Activated naive CD4-positive, alpha-beta T cell treated with anti-CD3 and anti-CD28 coated beads, Interleukin-2, amount 10 ng/mL, durations not matched to agents 7 days and 5 days (primary cell): ENCODE measurements at regions not wholly inside any gene's neighbourhood (a gene's known extent, or its start where the extent isn't known, plus 50 kb on each side); places are given as distances from the start of the nearest gene placed in this dataset.

Experiments used
- CTCF ChIA-PET: fragments of 350-600 bp; sonication (Branson Sonifier 250); formaldehyde crosslinking; loops from one replicate; lab custom pipeline; 2021; ENCODE audit warnings: antibody characterized with exemption; lab: Charles Lee
- DNase-seq: peaks from one replicate; pipeline ENCODE4 v3.0.0-alpha.2; 2020
- H3K27ac Mint-ChIP-seq: one replicate; pipeline ENCODE4 v1.8.0; 2021; ENCODE audit warnings: mild to moderate bottlenecking, moderate library complexity, mixed read lengths
- H3K27me3 Mint-ChIP-seq: one replicate; pipeline ENCODE4 v1.8.0; 2021; ENCODE audit warnings: mild to moderate bottlenecking, mixed read lengths
- H3K36me3 Mint-ChIP-seq: one replicate; pipeline ENCODE4 v1.8.0; 2021; ENCODE audit warnings: mixed read lengths
- H3K4me1 Mint-ChIP-seq: one replicate; pipeline ENCODE4 v1.8.0; 2021; ENCODE audit warnings: mixed read lengths
- H3K4me3 Mint-ChIP-seq: one replicate; pipeline ENCODE4 v1.8.0; 2021; ENCODE audit warnings: mild to moderate bottlenecking, moderate library complexity, mixed read lengths
- H3K9me3 Mint-ChIP-seq: one replicate; pipeline ENCODE4 v1.8.0; 2021; ENCODE audit warnings: mixed read lengths

DNA sequence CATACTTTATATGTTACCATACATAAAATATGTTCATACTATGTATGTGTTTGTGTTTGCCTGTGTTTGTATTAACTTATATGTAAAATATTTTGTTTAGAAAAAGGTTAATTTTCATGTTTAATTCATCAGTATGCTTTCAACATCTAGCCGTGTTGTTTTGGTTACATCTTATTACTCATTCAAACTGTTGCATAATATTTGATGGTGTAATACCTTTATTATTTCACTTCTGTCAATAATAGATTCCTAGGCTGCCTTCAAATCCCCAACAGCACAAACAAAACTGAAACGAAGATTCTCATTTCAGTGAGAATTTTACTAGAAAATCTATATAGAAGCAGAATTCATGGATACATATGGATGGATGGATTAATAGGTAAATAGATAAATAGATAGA is 462.3 kb upstream of the ADGRL3 start:
- Mint-ChIP-seq H3K9me3 (peaks cover 26% of the 10 kb centered on the region), H3K27me3 (no peaks in the 10 kb centered on the region), H3K27ac (no peak overlapping the region), H3K36me3 (no peaks in the 10 kb centered on the region), H3K4me3 (no peak overlapping the region), H3K4me1 (no peaks in the 10 kb centered on the region)
- DNase-seq: no peak
- CTCF ChIA-PET: no interaction called here

DNA sequence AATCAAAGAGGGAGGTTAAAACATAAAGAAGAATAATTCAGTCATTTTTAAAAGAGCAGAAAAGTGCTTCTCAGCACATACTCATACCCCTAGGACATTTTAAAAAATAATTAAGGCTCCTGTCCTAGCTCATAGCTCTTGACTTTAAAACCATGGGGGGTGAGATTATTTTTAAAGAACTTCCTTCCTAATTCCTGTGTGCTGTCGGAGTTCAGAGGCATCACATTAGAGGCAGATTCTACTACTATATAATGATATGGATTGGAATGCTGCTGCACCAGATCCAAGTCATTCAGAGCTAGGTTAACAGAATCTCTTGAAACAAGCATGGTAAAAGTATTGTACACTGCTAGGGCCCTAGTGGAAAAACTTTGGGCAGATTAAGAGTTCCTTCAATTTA is 456.5 kb upstream of the ADGRL3 start:
- CTCF ChIA-PET: no interaction called here

GRCh38 chr4:60744767-60745166 is 455.4 kb upstream of the ADGRL3 start:
- no peaks in the 10 kb centered on the region for H3K9me3 Mint-ChIP-seq
- CTCF ChIA-PET: no interaction called here
- no peaks in the 10 kb centered on the region for H3K27me3 Mint-ChIP-seq
- no peaks in the 10 kb centered on the region for H3K4me1 Mint-ChIP-seq
- no peak for DNase-seq
- no peak overlapping the region for H3K27ac Mint-ChIP-seq
- no peaks in the 10 kb centered on the region for H3K36me3 Mint-ChIP-seq
- no peak overlapping the region for H3K4me3 Mint-ChIP-seq

More for the DNA sequence above, 456.5 kb upstream of the ADGRL3 start:
- Mint-ChIP-seq H3K9me3 (peaks cover under 1% of the 10 kb centered on the region), H3K36me3 (no peaks in the 10 kb centered on the region), H3K4me1 (no peaks in the 10 kb centered on the region), H3K27me3 (no peaks in the 10 kb centered on the region), H3K4me3 (no peak overlapping the region), H3K27ac (no peak overlapping the region)
- no peak for DNase-seq

GRCh38 chr4:60745800-60746571 is 454.1 kb upstream of the ADGRL3 start:
- Mint-ChIP-seq H3K36me3 (no peaks in the 10 kb centered on the region), H3K9me3 (no peaks in the 10 kb centered on the region), H3K27ac (no peak overlapping the region), H3K4me1 (no peaks in the 10 kb centered on the region), H3K4me3 (no peak overlapping the region), H3K27me3 (no peaks in the 10 kb centered on the region)
- DNase-seq: no peak
- CTCF ChIA-PET: no interaction called here

DNA sequence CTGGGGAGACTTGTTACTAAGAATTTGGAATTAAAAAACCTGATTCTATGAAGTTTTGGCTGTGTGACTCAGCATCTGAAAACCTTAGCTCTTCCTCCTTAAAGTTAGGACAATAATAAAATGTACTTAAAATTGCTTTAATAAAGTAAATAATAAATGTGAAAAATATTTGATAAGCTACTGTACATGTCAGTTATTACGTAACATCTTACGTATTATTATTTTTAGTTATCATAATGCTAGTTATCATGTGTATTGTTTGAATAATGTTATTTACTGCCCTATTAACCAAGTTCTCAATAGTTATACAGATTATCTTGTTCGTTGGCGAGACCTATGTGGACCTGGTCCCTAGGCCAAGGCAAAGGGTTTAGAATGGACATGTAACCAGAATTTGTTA is 449.2 kb upstream of the ADGRL3 start:
- Mint-ChIP-seq H3K36me3 (no peaks in the 10 kb centered on the region), H3K4me3 (no peak overlapping the region), H3K9me3 (peaks cover 3% of the 10 kb centered on the region), H3K4me1 (no peaks in the 10 kb centered on the region), H3K27me3 (no peaks in the 10 kb centered on the region), H3K27ac (no peak overlapping the region)
- no peak for DNase-seq
- CTCF ChIA-PET: no interaction called here

DNA sequence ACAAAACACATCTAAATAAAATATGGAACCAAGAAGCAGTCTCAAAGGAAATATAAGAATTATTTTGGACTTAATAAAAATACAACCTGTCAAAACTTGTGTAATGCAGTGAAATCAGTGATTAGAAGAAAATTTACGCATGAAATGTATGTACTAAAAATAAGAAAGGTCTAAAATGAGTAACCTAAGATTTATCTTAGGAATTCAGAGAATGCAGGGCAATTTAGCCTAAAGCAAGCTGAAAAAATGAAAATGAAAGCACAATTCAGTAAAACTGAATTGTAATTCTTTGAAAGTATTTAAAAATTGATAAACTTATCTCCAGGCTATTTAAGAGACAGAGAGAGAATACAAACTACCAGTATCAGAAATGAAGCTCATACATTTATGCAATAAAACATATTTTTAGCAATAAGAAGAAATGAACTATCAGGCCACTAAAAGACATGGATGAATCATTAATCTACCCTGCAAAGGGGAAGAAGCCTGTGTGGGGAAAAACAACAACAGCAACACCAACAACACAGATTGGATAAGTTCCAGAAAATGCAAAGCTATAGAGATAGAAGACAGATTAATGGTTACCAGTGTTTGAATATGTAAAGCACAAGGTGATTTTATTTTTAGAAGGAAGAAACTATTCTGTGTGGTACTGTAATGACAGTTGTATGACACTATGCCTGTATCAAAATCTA is 442.0 kb upstream of the ADGRL3 start:
- H3K27me3 Mint-ChIP-seq: no peaks in the 10 kb centered on the region
- DNase-seq: no peak
- CTCF ChIA-PET: no interaction called here
- peaks cover 11% of the 10 kb centered on the region for H3K9me3 Mint-ChIP-seq
- H3K36me3 Mint-ChIP-seq: no peaks in the 10 kb centered on the region
- no peak overlapping the region for H3K27ac Mint-ChIP-seq
- H3K4me1 Mint-ChIP-seq: no peaks in the 10 kb centered on the region
- no peak overlapping the region for H3K4me3 Mint-ChIP-seq

DNA sequence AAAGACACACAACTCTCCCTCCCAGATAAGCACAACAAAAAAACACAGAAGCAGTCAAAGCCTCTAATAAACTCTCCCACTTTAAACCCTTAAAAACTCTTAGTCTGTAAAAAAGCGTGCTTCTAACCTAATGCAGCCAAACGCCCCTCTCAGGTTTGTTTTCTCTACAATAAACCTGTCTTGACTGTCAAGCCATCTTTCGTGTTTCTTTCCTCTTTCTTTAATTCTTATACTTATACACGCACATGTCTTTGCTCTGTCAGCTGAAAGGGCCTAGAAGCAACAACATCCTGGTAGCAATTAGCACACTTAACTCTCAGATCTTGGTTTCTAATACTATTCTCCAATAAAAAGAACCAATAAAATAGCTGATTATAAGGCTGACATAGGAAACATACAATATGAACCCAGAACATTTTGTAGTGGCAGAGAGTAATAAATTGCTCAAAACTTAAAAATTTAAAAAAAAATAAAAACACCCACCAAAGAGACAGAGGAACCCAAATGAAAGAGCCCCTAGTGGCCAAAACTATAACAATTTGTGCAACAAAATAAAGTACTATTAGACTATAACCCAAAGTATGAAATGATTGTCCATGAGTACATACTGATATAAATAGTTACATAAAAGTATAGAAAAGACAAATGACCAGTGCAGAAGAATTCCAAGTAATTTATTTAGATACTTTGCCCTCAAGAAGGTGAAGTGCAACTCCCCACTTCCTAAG is 440.4 kb upstream of the ADGRL3 start:
- Mint-ChIP-seq H3K36me3 (no peaks in the 10 kb centered on the region), H3K4me3 (no peak overlapping the region), H3K4me1 (no peaks in the 10 kb centered on the region), H3K27ac (no peak overlapping the region), H3K27me3 (no peaks in the 10 kb centered on the region), H3K9me3 (peaks cover 11% of the 10 kb centered on the region)
- no peak for DNase-seq
- CTCF ChIA-PET: no interaction called here

GRCh38 chr4:60780874-60781273 is 419.3 kb upstream of the ADGRL3 start:
- DNase-seq: no peak
- Mint-ChIP-seq H3K4me3 (no peak overlapping the region), H3K4me1 (no peaks in the 10 kb centered on the region), H3K36me3 (no peaks in the 10 kb centered on the region), H3K9me3 (peaks cover 8% of the 10 kb centered on the region), H3K27me3 (no peaks in the 10 kb centered on the region), H3K27ac (no peak overlapping the region)
- CTCF ChIA-PET: interaction anchor here (1.0 kb wide), 1 partner anchor 24 kb away, joined by 3 read pairs; no protein-coding TSS in a partner anchor

DNA sequence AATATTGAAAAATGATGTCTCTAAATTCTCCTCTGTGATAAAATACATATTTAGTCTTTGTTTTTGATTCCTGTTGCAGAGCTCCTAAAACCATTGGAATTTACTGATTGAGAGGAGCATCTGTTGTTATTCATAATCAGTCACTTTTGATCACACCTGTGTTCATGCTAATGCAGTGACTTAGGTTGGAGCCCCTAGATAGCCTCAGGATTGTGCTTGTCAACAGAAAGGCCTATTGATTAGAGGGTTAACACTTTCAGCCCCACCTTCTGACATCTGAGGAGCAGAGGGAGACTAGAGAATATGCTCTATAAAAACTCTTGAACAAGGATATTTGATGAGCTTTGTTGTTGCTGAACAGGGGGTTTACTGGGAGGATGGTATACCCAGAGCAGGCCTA is 409.5 kb upstream of the ADGRL3 start:
- Mint-ChIP-seq H3K9me3 (peaks cover 7% of the 10 kb centered on the region), H3K4me1 (no peaks in the 10 kb centered on the region)
- CTCF ChIA-PET: no interaction called here

GRCh38 chr4:60794372-60794771 is 405.8 kb upstream of the ADGRL3 start:
- Mint-ChIP-seq H3K4me3 (no peak overlapping the region), H3K9me3 (peaks cover 7% of the 10 kb centered on the region), H3K36me3 (no peaks in the 10 kb centered on the region), H3K27ac (no peak overlapping the region), H3K4me1 (no peaks in the 10 kb centered on the region), H3K27me3 (no peaks in the 10 kb centered on the region)
- DNase-seq: no peak
- CTCF ChIA-PET: interaction anchor here (1.2 kb wide), 1 partner anchor 11 kb away, joined by 3 read pairs; no protein-coding TSS in a partner anchor

More for the DNA sequence above, 409.5 kb upstream of the ADGRL3 start:
- no peak overlapping the region for H3K4me3 Mint-ChIP-seq
- H3K27ac Mint-ChIP-seq: no peak overlapping the region
- DNase-seq: no peak
- H3K36me3 Mint-ChIP-seq: no peaks in the 10 kb centered on the region
- no peaks in the 10 kb centered on the region for H3K27me3 Mint-ChIP-seq

DNA sequence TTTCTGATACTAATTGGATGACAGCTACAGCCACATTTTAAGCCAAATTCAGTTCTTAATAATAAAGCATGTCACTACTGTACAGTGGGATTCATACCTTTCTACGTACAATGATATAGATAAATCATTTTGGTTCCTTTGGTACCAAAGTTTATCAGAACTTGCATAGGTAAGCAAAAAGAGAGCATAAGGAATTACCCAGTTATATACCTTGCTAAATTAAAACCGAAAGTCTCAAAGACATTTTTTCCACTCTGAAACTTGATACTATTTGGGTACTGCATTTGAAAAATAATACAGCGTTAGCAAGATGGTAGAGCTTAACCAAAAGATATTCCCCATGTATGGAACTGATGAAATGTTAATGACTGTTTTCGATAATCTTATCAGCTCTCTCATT is 400.9 kb upstream of the ADGRL3 start:
- Mint-ChIP-seq H3K27me3 (no peaks in the 10 kb centered on the region), H3K4me3 (no peak overlapping the region), H3K4me1 (no peaks in the 10 kb centered on the region), H3K36me3 (no peaks in the 10 kb centered on the region), H3K9me3 (peaks cover 4% of the 10 kb centered on the region), H3K27ac (no peak overlapping the region)
- DNase-seq: no peak
- CTCF ChIA-PET: no interaction called here

DNA sequence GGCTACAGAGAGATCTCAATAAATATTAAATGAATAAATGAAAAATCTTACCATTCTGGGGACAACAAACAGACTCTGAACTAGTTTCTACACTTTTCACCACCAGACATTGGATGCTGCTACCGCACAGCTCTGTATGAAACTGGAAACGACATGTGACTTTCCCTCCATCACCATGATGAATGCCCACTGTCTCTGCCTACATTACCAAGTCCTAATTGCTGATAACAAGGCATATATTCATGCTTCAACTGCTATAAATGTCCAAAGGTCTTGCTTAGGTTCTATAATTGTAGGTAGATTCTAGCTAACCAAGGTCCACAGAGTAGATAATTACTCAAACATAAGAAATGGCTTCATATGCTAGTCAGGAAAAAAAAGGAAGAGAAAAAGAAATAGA is 399.4 kb upstream of the ADGRL3 start:
- Mint-ChIP-seq H3K27me3 (no peaks in the 10 kb centered on the region), H3K36me3 (no peaks in the 10 kb centered on the region), H3K4me3 (no peak overlapping the region), H3K4me1 (no peaks in the 10 kb centered on the region), H3K27ac (no peak overlapping the region), H3K9me3 (peaks cover 2% of the 10 kb centered on the region)
- CTCF ChIA-PET: no interaction called here
- no peak for DNase-seq

DNA sequence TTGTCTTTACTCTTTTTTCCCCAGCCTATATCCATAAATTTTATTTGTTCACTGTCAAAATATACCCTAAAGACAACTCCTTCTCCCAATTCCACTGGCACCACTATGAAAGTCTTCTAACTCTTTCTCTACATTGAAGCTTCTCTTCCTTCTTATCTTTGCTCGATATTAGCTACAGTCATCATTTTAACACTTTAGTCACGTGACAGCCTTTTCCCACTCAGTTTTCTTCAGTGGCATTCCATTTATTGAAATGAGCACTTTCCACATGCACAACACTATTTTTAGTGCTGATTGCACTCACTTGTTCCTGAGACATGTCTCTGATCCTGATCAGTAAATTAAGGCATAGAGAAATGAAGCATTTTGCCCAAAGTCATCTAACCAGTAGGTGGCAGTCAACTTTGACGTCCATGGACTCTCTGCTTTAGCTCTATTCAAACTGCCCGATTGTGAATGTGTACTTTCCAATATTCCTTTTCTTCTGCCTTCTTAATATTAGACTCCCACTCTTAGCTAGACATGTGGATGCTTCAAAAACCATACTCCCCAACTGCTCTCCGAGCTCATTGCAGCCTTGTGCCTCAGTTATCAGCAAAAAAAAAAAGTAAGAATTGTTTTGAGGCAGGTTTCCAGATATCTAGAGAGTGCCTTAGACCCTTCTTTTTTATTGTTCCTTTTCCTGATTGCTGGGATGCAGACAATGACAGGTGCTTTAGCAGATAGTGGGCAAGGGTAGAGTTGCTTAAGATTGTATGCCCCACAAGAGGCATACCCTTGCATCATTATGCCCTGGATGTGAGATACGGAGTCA is 394.4 kb upstream of the ADGRL3 start:
- Mint-ChIP-seq H3K27me3 (no peaks in the 10 kb centered on the region), H3K36me3 (no peaks in the 10 kb centered on the region), H3K4me3 (no peak overlapping the region), H3K27ac (no peak overlapping the region), H3K9me3 (peaks cover 4% of the 10 kb centered on the region), H3K4me1 (no peaks in the 10 kb centered on the region)
- CTCF ChIA-PET: interaction anchor here (0.9 to 1.3 kb wide), 2 partner anchors 11 to 25 kb away, joined by 3 read pairs; no protein-coding TSS in a partner anchor
- DNase-seq: no peak
